Cerebellar nuclear complex (tissue), 1 donor: ENCODE measurements at regions not wholly inside any gene's neighbourhood (a gene's known extent, or its start where the extent isn't known, plus 50 kb on each side); places are given as distances from the start of the nearest gene placed in this dataset.

ENCODE experiments used
- DNase-seq, 2 experiments: peaks; one replicate each; lab custom pipeline; 2025; lab: John Stamatoyannopoulos, UW

DNA sequence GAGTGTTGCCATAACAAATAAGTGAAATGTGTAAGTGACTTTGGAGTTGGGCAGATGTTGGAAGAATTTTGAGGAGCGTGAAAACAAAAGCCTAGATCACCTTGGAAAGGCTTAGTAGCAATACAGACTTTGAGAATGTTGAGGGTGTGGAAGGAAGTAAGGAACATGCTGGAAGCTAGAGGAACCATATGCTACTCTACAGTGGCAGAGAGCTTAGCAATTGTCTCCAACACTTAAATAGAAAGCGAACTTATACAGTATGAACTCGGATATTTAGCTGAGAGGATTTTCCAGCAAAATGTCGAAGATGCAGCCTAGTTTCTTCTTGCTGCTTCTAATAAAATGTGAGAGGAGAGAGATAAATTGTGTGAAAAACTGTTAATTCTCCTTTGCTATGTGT, 271.2 kb downstream of the ADRA2A start:
- no peak for DNase-seq

DNA sequence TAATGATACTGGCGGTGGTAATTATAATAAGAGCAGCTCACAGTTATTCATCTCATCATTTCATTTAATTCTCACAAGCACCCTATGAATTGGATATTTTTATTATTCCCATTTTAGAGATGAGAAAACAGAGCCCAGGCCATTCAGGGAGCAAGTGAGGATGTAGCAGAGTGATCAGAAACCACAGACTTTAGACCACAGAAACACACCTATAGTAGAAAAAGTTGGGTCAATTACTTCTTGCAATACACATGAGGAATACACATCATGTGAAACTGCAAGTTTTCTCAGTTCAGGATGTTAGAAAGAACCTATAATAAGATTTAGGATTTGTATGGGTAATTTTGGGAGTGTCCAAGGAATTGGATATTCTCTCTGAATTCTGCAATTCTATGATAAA, 278.0 kb downstream of the ADRA2A start:
- DNase-seq = no peak

GRCh38 chr10:111356571-111356970, 279.7 kb downstream of the ADRA2A start:
- DNase-seq = no peak

DNA sequence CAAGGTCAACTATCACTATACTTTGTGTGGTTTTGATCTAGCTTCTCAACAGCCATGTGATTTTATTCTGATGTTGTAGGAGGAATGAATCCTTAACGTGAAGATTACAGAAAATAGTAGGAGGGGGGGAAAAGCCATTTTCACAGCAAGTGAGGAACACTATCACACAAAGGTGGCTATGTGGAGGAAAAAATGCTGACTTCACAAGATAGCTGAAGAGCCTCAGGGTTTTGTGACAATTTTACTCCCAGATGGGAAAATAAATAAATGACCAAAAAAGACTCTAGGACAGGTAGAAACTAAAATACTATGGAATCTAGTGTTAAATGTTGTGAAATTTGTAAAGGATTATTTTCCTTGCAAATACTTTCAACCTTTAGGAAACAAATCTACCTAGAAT, 281.0 kb downstream of the ADRA2A start:
- DNase-seq = no peak

DNA sequence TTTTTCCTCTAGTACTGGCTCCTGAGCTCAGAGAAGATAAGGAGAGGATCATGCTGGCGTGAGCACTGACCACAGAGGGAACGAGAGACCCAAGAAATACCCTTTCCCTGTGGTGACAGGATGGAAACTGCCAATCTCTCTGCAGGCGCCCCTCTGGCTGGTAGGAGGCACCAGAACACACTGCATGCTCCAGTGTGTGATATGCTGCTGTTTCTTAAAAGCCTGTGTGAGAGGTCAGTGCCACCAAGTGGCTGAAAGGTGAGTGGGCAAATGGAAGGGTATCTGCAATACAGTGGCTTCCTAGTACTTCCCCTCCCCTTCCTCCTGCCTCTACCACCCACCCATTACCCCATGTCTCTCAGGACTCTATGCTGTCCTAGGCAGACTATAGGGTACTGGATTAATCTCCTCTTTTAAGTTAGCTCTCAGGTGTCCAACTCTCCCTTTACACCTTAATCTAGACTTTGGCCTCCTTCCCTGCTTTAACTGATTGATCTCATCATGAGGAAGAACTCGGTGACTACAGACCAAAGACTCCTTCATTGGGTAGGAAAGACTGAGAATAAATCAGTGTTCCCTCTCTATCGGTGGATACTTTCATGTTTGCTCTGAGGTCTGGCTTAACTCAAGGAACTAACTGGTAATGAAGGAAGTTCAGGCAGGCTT, 283.6 kb downstream of the ADRA2A start:
- DNase-seq = no peak

- DNase-seq = no peak
Observed at GRCh38 chr10:111367531-111367930, 290.7 kb downstream of the ADRA2A start.

DNA sequence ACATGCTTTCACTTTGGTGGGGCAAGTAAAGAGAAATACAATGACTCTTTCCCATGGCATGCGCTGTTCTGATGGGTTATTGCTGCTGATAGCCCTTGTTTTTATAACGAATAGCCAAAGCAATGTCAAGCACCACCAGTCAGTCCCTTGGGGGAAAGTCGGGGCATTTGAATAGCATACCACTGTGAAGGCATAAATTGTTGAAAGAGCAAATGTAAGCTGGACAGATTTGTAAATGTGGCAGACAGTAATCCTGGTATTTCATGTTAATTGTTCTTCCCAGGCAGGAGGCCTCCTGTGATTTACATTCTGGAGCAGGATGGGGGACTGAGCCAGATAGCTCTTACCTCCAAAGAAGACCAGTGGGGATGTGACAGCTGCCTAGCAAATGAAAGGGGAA, 293.3 kb downstream of the ADRA2A start:
- no peak for DNase-seq

GRCh38 chr10:111373696-111374095, 296.9 kb downstream of the ADRA2A start:
- DNase-seq = peak in 1 of 2 experiments; percentile 59

DNA sequence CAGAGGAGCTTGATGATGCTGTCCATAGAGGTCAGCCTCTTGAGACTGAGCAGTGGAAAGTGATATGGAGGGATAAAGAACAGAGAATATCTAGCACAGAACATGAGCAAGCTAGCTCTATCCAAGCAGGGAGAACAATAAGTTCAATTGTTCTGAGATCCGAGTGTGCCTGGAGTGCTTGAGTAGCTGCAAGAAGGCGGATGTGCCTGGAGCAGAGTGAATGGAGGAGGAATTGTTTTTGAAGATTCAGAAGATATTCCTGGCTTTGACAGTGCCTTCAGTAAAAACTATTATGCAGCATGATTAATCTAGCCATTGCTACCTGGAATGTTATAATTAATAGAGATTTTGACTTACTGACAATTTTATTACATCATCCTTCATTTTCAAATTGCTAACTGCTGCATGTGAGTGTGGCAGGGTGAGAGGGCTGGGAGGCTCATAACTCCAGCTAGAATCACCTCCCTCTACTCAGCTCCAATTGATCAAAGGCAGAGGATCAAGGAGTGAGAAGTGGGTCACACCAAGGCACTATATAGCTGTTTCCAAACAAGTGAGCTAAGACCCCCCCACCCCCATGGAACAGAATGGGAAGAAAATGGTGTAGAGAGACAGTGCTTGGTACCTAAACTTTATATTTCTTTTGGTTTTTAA, 302.8 kb downstream of the ADRA2A start:
- no peak for DNase-seq

GRCh38 chr10:111384556-111384955, 307.7 kb downstream of the ADRA2A start:
- no peak for DNase-seq

- DNase-seq = no peak
Observed at GRCh38 chr10:111390813-111391563, 314.2 kb downstream of the ADRA2A start.

DNA sequence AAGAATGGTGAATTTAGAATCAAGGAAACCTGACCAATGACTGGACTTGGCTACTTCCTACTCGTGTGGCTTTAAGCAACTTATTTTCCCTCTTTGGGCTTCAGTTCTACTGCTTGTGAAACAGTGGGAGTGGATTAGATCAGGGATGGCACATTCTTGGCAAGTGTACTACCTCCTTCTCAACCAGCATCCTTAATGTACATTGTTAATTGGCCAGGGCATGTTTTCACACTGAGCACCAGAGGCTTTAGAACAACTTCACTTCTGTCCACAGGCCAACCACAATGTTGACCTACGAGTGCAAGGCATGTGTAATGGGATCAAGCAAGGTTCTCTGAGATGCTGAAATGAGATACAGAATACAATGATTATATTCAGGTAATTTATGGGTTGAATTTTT, 315.3 kb downstream of the ADRA2A start:
- no peak for DNase-seq

- DNase-seq = no peak
Observed at GRCh38 chr10:111392910-111393309, 316.1 kb downstream of the ADRA2A start.

DNA sequence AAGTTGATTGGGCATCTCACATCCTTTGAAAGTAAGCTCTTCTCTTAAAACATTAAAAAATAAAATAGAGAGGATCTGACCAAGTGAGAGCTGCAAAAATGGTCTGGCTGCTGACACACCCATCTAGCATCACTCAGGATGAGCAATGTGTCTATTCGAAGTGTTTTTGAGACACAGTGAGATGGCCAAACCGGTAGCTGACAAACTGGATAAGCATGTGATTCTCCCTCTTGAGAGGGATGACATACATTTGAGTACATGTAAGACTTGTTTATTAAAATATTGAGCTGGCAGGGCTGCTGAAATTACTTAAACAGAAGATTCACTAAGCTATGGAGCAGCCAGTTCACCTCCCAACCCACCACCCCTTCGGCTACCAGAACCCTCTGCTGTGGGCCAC, 333.9 kb downstream of the ADRA2A start:
- no peak for DNase-seq

DNA sequence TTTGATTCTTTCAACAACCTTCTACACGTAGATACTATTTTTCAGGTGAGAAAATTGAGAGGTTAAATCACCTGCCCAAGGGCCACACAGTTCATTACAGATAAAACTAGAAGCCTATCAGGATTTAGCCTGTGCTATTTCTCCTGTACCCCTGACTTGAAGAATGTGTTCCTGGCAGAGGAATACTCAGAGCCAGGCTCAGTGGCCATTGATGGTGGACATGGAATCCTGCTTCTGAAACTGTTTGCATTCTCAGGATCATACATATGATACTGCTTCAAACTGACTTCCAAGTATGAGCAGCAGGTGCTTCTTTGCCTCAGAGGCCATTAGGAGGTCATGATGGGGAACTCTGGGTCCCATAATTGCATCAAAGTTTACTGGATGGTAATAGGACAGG, 348.6 kb downstream of the ADRA2A start:
- no peak for DNase-seq

DNA sequence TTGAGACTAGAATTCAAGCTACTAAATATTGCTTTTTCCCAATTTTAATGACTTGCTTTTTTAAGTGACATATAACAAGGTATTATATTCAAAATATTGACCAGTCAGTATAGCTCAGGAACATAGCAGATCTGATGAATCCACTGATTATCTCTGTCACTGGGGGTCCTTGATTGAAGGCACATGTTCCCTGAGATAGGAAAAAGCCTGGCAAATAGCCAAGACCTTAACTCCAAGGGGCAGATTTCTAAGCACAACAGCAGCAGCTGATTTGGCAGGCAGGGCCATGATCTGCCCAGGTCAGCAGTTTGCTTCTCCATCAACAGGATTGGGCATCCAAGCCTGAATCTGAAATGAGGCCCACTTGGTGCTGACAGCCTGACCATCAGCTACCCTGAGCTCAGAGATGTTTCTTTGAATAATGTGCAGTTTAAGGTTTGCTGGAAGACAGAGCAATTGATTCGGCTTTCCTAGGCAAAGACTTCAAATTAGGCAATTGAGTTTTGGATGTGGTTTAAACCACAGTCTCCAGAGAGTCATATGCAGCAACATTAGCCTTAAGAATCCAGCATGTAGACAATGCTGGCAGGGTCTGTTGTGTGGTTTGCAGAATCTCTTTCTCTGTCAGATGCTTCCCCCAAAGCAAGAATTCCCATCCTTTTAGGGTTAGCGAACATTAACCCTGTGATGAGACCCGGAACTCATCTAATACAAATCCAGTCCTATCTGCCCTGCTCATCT, 352.6 kb downstream of the ADRA2A start:
- DNase-seq = no peak

DNA sequence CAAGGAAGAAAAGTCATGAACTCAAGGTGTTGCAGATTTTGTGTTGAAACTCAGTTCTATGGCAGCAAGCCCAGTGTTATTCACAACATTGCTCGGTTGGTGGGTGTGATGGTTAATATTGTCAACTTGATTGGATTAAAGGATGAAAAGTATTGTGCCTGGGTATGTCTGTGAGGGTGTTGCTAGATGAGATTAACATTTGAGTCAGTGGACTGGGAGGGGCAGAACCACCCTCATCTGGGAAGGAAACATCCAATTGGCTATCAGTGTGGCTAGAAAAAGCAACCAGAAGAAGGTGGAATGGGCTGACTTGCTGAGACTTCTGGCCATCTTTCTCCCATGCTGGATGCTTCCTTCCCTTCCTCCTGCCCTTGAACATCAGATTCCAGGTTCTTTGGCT, 353.2 kb downstream of the ADRA2A start:
- no peak for DNase-seq

GRCh38 chr10:111432588-111432987, 355.8 kb downstream of the ADRA2A start:
- no peak for DNase-seq

GRCh38 chr10:111435871-111436270, 359.0 kb downstream of the ADRA2A start:
- DNase-seq = no peak

- DNase-seq = no peak
Observed at GRCh38 chr10:111439034-111439842, 362.4 kb downstream of the ADRA2A start.

DNA sequence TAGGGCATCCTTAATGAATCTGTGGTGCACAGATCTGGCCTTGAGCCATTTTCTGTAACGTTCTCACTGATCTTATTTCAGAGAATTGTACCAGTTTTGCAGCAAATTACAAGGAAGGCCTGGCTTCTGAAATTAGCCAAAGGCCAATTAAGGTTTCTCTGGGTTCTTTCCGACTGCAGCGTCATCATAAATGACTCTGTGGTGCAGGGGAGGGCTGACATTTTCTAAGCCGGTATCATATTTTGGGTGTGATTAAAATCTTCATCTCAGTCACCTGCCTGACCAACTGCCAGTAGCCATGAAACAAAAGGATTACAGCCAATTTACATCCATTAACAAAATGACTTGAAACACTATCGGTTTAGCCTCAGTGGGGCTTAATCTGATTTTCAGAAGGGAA, 363.7 kb downstream of the ADRA2A start:
- peak in 1 of 2 experiments; percentile 7 for DNase-seq

- no peak for DNase-seq
Observed at GRCh38 chr10:111445667-111446066, 368.8 kb downstream of the ADRA2A start.
